ENCODE measurements at regions not wholly inside any gene's neighbourhood (a gene's known extent, or its start where the extent isn't known, plus 50 kb on each side); places are given as distances from the start of the nearest gene placed in this dataset.

DNA sequence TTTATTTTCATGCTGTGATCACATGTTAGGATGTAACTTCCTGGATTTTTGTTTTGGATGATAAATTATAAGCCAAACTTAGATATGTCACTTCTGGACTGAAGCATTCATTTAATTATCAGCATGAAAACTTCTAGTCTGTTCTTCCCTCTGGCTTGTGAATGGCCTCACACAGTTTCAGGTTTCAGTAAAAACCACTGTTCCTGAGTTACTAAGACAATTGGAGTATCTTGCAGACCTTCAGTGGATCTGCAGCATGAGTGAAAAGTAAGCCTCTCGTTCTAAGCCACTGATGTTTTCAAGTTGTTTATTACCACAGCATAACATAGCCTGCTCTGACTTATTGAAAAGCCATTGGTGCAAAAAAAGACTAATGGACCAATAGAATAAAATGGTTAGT lies 55.3 kb upstream of the RGS21 start:
- Histone ChIP-seq H3K9me2 (ENCODE audit: insufficient read depth) (no peaks in the 10 kb centered on the region), H2AFZ (ENCODE audit: low read depth, low read length, poor library complexity, severe bottlenecking) (peak overlapping the region; percentile 42), H3K27me3 (ENCODE audit: insufficient read depth, low read length) (no peaks in the 10 kb centered on the region), H3K9ac (ENCODE audit: low read length) (no peak overlapping the region), H3K27ac (ENCODE audit: low read depth, low read length) (no peak overlapping the region), H3K9me3 (ENCODE audit: control insufficient read depth in 1 of 2, insufficient read depth in 1 of 2, low read depth in 1 of 2, low read length in 2 of 2) (no peaks in the 10 kb centered on the region), H3K4me3 (replicated peaks in 1 of 2; ENCODE audit: low read depth in 1 of 2, low read length in 2 of 2) (no peak overlapping the region), H3K79me2 (ENCODE audit: insufficient read depth, low read length) (no peaks in the 10 kb centered on the region), H3K4me2 (ENCODE audit: low read length) (no peak overlapping the region), H4K20me1 (ENCODE audit: insufficient read depth) (no peaks in the 10 kb centered on the region), H3K4me1 (ENCODE audit: control insufficient read depth in 1 of 2, insufficient read depth in 2 of 2, low read length in 2 of 2) (no peaks in the 10 kb centered on the region), H3K36me3 (ENCODE audit: control insufficient read depth in 1 of 2, insufficient read depth in 2 of 2, low read length in 2 of 2) (no peaks in the 10 kb centered on the region)
- DNase-seq (ENCODE audit: low read depth, low spot score) = no peak
- ChIA-PET RAD21 (ENCODE audit: low non-redundant PET in 1 of 2, low total read pairs in 2 of 2, uncharacterized antibody in 2 of 2, unreplicated experiment in 2 of 2) (no interaction called here), CTCF (no interaction called here), POLR2A (no interaction called here)
- no peak for ATAC-seq
- no TSS peak for BruUV-seq (replicated peaks)
- TF ChIP-seq EGR1 (IDR thresholded peaks at IDR 0.05; ENCODE audit: low read depth) (no peak), ZBTB33 (IDR thresholded peaks at IDR 0.05; ENCODE audit: extremely low read depth, insufficient replicate concordance, low read length) (no peak), POLR2A (IDR thresholded peaks at IDR 0.05; ENCODE audit: borderline replicate concordance, extremely low read depth, insufficient read depth, insufficient read length) (no peak), SP1 (IDR thresholded peaks at IDR 0.05; ENCODE audit: low read depth) (no peak), CEBPB (IDR thresholded peaks at IDR 0.05; ENCODE audit: low read depth) (no peak), ZNF274 (IDR thresholded peaks at IDR 0.05; ENCODE audit: low read depth, low read length) (no peak), CTCF (IDR thresholded peaks at IDR 0.05 in 2 of 3, conservative IDR thresholded peaks at IDR 0.05 in 1 of 3; ENCODE audit: borderline replicate concordance in 1 of 3, insufficient read depth in 1 of 3, low read depth in 2 of 3, low read length in 2 of 3) (no peak), EZH2phosphoT487 (IDR thresholded peaks at IDR 0.05; ENCODE audit: borderline replicate concordance) (no peak), FOSL1 (IDR thresholded peaks at IDR 0.05; ENCODE audit: low read depth) (no peak), ZFX (IDR thresholded peaks at IDR 0.05) (no peak), TCF7L2 (IDR thresholded peaks at IDR 0.05; ENCODE audit: borderline replicate concordance, extremely low read depth, insufficient read depth, insufficient read length) (no peak), EZH2 (IDR thresholded peaks at IDR 0.05) (no peak), POLR2AphosphoS5 (IDR thresholded peaks at IDR 0.05; ENCODE audit: low read depth, low read length) (no peak), RAD21 (IDR thresholded peaks at IDR 0.05; ENCODE audit: low read depth) (no peak)
- TF ChIP-seq, protein P1, sequence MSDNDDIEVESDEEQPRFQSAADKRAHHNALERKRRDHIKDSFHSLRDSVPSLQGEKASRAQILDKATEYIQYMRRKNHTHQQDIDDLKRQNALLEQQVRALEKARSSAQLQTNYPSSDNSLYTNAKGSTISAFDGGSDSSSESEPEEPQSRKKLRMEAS (IDR thresholded peaks at IDR 0.05) = no peak
- intact Hi-C loops (cut with micrococcal nuclease) = no loop called here

All from HCT116 (cell line).